Fibroblast of lung (primary cell): ENCODE measurements at regions not wholly inside any gene's neighbourhood (a gene's known extent, or its start where the extent isn't known, plus 50 kb on each side); places are given as distances from the start of the nearest gene placed in this dataset.
A peak's percentile ranks its signal among the peaks of the same experiment; 100 is the strongest.

Experiments used
- DNase-seq, 2 donors: peaks; one replicate each; pipeline versions ENCODE4 v3.0.0 to v3.0.0-alpha.2; 2010; ENCODE audit warnings: low read depth in 2 of 2
- H2AFZ ChIP-seq: 2 replicates; pipeline ENCODE4 v1.5.1; 2012; ENCODE audit warnings: low read length, control low read depth, inconsistent platforms
- H3K27ac ChIP-seq: 2 replicates; pipeline ENCODE4 v1.5.1; 2011; ENCODE audit warnings: low read length, control low read depth; ENCODE audit not compliant: insufficient read depth
- H3K27me3 ChIP-seq: 2 replicates; pipeline ENCODE4 v1.5.1; 2011; ENCODE audit warnings: mild to moderate bottlenecking, low read length; ENCODE audit not compliant: control insufficient read depth, insufficient read depth
- H3K36me3 ChIP-seq: 2 replicates; pipeline ENCODE4 v1.5.1; 2011; ENCODE audit warnings: low read length; ENCODE audit not compliant: control insufficient read depth, insufficient read depth
- H3K4me1 ChIP-seq: 2 replicates; pipeline ENCODE4 v1.5.1; 2011; ENCODE audit warnings: low read length; ENCODE audit not compliant: control insufficient read depth, insufficient read depth; ENCODE audit errors: extremely low read depth
- H3K4me2 ChIP-seq: 2 replicates; pipeline ENCODE4 v1.5.1; 2011; ENCODE audit warnings: low read length, control low read depth; ENCODE audit not compliant: insufficient read depth; ENCODE audit errors: extremely low read depth
- H3K4me3 ChIP-seq, 4 experiments: fragments of 200-600 bp in 1 of 4; sonication (generic) in 1 of 4; replicated peaks in 1 of 4; 2 replicates each; pipeline ENCODE4 v1.5.1; 2011 to 2016; ENCODE audit warnings: low read length in 4 of 4, low read depth in 3 of 4, mild to moderate bottlenecking in 3 of 4, control low read depth in 2 of 4, inconsistent platforms in 1 of 4, mixed read lengths in 1 of 4; ENCODE audit not compliant: insufficient read depth in 1 of 4; ENCODE audit errors: control extremely low read depth in 1 of 4
- H3K79me2 ChIP-seq: 2 replicates; pipeline ENCODE4 v1.5.1; 2012; ENCODE audit warnings: mild to moderate bottlenecking, low read length, inconsistent platforms; ENCODE audit not compliant: control insufficient read depth, insufficient read depth
- H3K9ac ChIP-seq: 2 replicates; pipeline ENCODE4 v1.5.1; 2011; ENCODE audit warnings: mild to moderate bottlenecking, low read length, control low read depth; ENCODE audit not compliant: insufficient read depth
- H3K9me3 ChIP-seq: 2 replicates; pipeline ENCODE4 v1.5.1; 2012; ENCODE audit warnings: low read depth, low read length; ENCODE audit not compliant: control insufficient read depth, insufficient read depth
- H4K20me1 ChIP-seq: 2 replicates; pipeline ENCODE4 v1.5.1; 2011; ENCODE audit warnings: low read length; ENCODE audit not compliant: control insufficient read depth, insufficient read depth; ENCODE audit errors: extremely low read depth
- CTCF ChIP-seq, 2 donors: IDR thresholded peaks in 1 of 2; conservative IDR thresholded peaks in 1 of 2; 1 replicate in 1 of 2; 2 replicates in 1 of 2; pipeline ENCODE4 v1.5.1; 2011 to 2012; ENCODE audit warnings: low read length in 2 of 2, control low read depth in 1 of 2, inconsistent platforms in 1 of 2, low read depth in 1 of 2, mild to moderate bottlenecking in 1 of 2
- EZH2 ChIP-seq: IDR thresholded peaks from 2 replicates; pipeline ENCODE4 v1.5.1; 2012; ENCODE audit warnings: low read length, control low read depth, mild to moderate bottlenecking; ENCODE audit errors: missing control alignments

GRCh38 chr18:41372046-41372665 is 582.9 kb upstream of the PIK3C3 start:
- no peak for TF ChIP-seq CTCF (conservative IDR thresholded peaks at IDR 0.05 in 1 of 2, IDR thresholded peaks at IDR 0.05 in 1 of 2; ENCODE audit: low read depth in 1 of 2, low read length in 2 of 2)
- TF ChIP-seq EZH2: no peak
- Histone ChIP-seq H3K4me1 (no peaks in the 10 kb centered on the region), H4K20me1 (no peaks in the 10 kb centered on the region), H3K4me2 (no peak overlapping the region), H3K79me2 (no peaks in the 10 kb centered on the region), H3K9ac (no peak overlapping the region), H2AFZ (no peak overlapping the region), H3K27me3 (no peaks in the 10 kb centered on the region), H3K9me3 (no peaks in the 10 kb centered on the region), H3K36me3 (no peaks in the 10 kb centered on the region), H3K4me3 (no peak overlapping the region), H3K27ac (no peak overlapping the region)
- no peak for DNase-seq

- peak in 1 of 2 donors; percentile 10 for DNase-seq
- Histone ChIP-seq H3K27me3 (no peaks in the 10 kb centered on the region), H3K9ac (no peak overlapping the region), H3K4me2 (no peak overlapping the region), H3K4me1 (no peaks in the 10 kb centered on the region), H2AFZ (no peak overlapping the region), H3K4me3 (no peak overlapping the region), H4K20me1 (no peaks in the 10 kb centered on the region), H3K36me3 (no peaks in the 10 kb centered on the region), H3K27ac (no peak overlapping the region), H3K79me2 (no peaks in the 10 kb centered on the region), H3K9me3 (no peaks in the 10 kb centered on the region)
- TF ChIP-seq EZH2 (no peak), CTCF (conservative IDR thresholded peaks at IDR 0.05 in 1 of 2, IDR thresholded peaks at IDR 0.05 in 1 of 2; ENCODE audit: low read depth in 1 of 2, low read length in 2 of 2) (no peak)
Measured at GRCh38 chr18:41371156-41372045, 583.6 kb upstream of the PIK3C3 start.

- Histone ChIP-seq H3K9me3 (no peaks in the 10 kb centered on the region), H3K36me3 (no peaks in the 10 kb centered on the region), H3K4me1 (no peaks in the 10 kb centered on the region), H3K79me2 (no peaks in the 10 kb centered on the region), H4K20me1 (no peaks in the 10 kb centered on the region), H3K4me2 (no peak overlapping the region), H3K4me3 (no peak overlapping the region), H3K27ac (no peak overlapping the region), H3K9ac (no peak overlapping the region), H3K27me3 (no peaks in the 10 kb centered on the region), H2AFZ (no peak overlapping the region)
- TF ChIP-seq EZH2 (no peak), CTCF (conservative IDR thresholded peaks at IDR 0.05 in 1 of 2, IDR thresholded peaks at IDR 0.05 in 1 of 2; ENCODE audit: low read depth in 1 of 2, low read length in 2 of 2) (no peak)
- DNase-seq: no peak
Measured at GRCh38 chr18:41370740-41371139, 584.3 kb upstream of the PIK3C3 start.
